KMS-11 (cell line): ENCODE measurements at regions not wholly inside any gene's neighbourhood (a gene's known extent, or its start where the extent isn't known, plus 50 kb on each side); places are given as distances from the start of the nearest gene placed in this dataset.

Experiments
- H2AFZ ChIP-seq: fragments of 200-600 bp; sonication (generic); 2 replicates; pipeline ENCODE4 v1.6.1; 2016; ENCODE audit warnings: antibody characterized with exemption, mixed run types, low read depth
- H3K27ac ChIP-seq: fragments of 200-600 bp; sonication (generic); 2 replicates; pipeline ENCODE4 v1.6.1; 2016; ENCODE audit warnings: mild to moderate bottlenecking, mixed run types
- H3K27me3 ChIP-seq: fragments of 200-600 bp; sonication (generic); 2 replicates; pipeline ENCODE4 v1.6.1; 2017; ENCODE audit warnings: mild to moderate bottlenecking, low read depth, mixed run types, moderate library complexity; ENCODE audit not compliant: insufficient read depth
- H3K36me3 ChIP-seq: fragments of 200-600 bp; sonication (generic); 2 replicates; pipeline ENCODE4 v1.6.1; 2017; ENCODE audit warnings: mild to moderate bottlenecking, mixed run types; ENCODE audit not compliant: insufficient read depth
- H3K4me1 ChIP-seq: fragments of 200-600 bp; sonication (generic); 2 replicates; pipeline ENCODE4 v1.6.1; 2016; ENCODE audit warnings: mild to moderate bottlenecking, low read depth, mixed run types; ENCODE audit not compliant: poor library complexity, severe bottlenecking
- H3K4me2 ChIP-seq: fragments of 200-600 bp; sonication (generic); 2 replicates; pipeline ENCODE4 v1.7.0; 2016; ENCODE audit warnings: mild to moderate bottlenecking, mixed run types
- H3K4me3 ChIP-seq: fragments of 200-600 bp; sonication (generic); IDR thresholded peaks from 2 replicates; pipeline ENCODE4 v1.6.1; 2017; ENCODE audit warnings: low read depth, low read length, mixed read lengths; ENCODE audit not compliant: insufficient read depth
- H3K79me2 ChIP-seq: fragments of 200-600 bp; sonication (generic); 2 replicates; pipeline ENCODE4 v1.6.1; 2016; ENCODE audit warnings: low read depth, mixed run types; ENCODE audit not compliant: insufficient read depth
- H3K9ac ChIP-seq: fragments of 200-600 bp; sonication (generic); 2 replicates; pipeline ENCODE4 v1.6.1; 2016; ENCODE audit warnings: mild to moderate bottlenecking, mixed run types
- H4K20me1 ChIP-seq: fragments of 200-600 bp; sonication (generic); 2 replicates; pipeline ENCODE4 v1.6.1; 2016; ENCODE audit warnings: mild to moderate bottlenecking, mixed run types; ENCODE audit not compliant: insufficient read depth
- CTCF ChIP-seq: fragments of 200-600 bp; sonication (generic); conservative IDR thresholded peaks from 2 replicates; pipeline ENCODE4 v1.6.1; 2017; ENCODE audit warnings: low read depth, mild to moderate bottlenecking, antibody characterized with exemption, low read length, moderate library complexity, mixed read lengths

GRCh38 chr12:115253049-115253448 is 569.1 kb upstream of the TBX3 start:
- Histone ChIP-seq H3K36me3 (no peaks in the 10 kb centered on the region), H4K20me1 (no peaks in the 10 kb centered on the region), H3K79me2 (no peaks in the 10 kb centered on the region), H3K4me2 (no peak overlapping the region), H3K27ac (no peak overlapping the region), H3K9ac (no peak overlapping the region), H3K4me3 (no peak overlapping the region), H3K27me3 (no peaks in the 10 kb centered on the region), H2AFZ (no peak overlapping the region), H3K4me1 (no peaks in the 10 kb centered on the region)
- TF ChIP-seq CTCF, result no peak

GRCh38 chr12:115251727-115252126 is 567.8 kb upstream of the TBX3 start:
- H3K4me1 ChIP-seq, result no peaks in the 10 kb centered on the region
- no peak overlapping the region for H3K27ac ChIP-seq
- H3K9ac ChIP-seq, result no peak overlapping the region
- no peaks in the 10 kb centered on the region for H4K20me1 ChIP-seq
- no peak overlapping the region for H3K4me3 ChIP-seq
- H3K36me3 ChIP-seq, result no peaks in the 10 kb centered on the region
- no peak overlapping the region for H3K4me2 ChIP-seq
- TF ChIP-seq CTCF, result no peak
- H2AFZ ChIP-seq, result no peak overlapping the region
- H3K79me2 ChIP-seq, result no peaks in the 10 kb centered on the region
- H3K27me3 ChIP-seq, result no peaks in the 10 kb centered on the region

- Histone ChIP-seq H4K20me1 (no peaks in the 10 kb centered on the region), H3K4me2 (no peak overlapping the region), H3K79me2 (no peaks in the 10 kb centered on the region), H3K4me1 (no peaks in the 10 kb centered on the region), H3K36me3 (no peaks in the 10 kb centered on the region), H3K27me3 (no peaks in the 10 kb centered on the region), H2AFZ (no peak overlapping the region), H3K4me3 (no peak overlapping the region), H3K27ac (no peak overlapping the region), H3K9ac (no peak overlapping the region)
- TF ChIP-seq CTCF, result no peak
Measured at GRCh38 chr12:115249671-115250278, 565.8 kb upstream of the TBX3 start.

- no peak overlapping the region for H3K4me2 ChIP-seq
- H2AFZ ChIP-seq, result no peak overlapping the region
- no peak overlapping the region for H3K4me3 ChIP-seq
- no peaks in the 10 kb centered on the region for H4K20me1 ChIP-seq
- H3K27me3 ChIP-seq, result no peaks in the 10 kb centered on the region
- no peaks in the 10 kb centered on the region for H3K36me3 ChIP-seq
- H3K4me1 ChIP-seq, result no peaks in the 10 kb centered on the region
- TF ChIP-seq CTCF, result no peak
- no peak overlapping the region for H3K27ac ChIP-seq
- H3K9ac ChIP-seq, result no peak overlapping the region
- no peaks in the 10 kb centered on the region for H3K79me2 ChIP-seq
Measured at GRCh38 chr12:115245020-115245419, 561.0 kb upstream of the TBX3 start.
